Loucy (cell line): ENCODE measurements at regions not wholly inside any gene's neighbourhood (a gene's known extent, or its start where the extent isn't known, plus 50 kb on each side); places are given as distances from the start of the nearest gene placed in this dataset.

Experiments used
- EZH2phosphoT487 ChIP-seq: fragments of 200-600 bp; IDR thresholded peaks from 2 replicates; pipeline ENCODE4 v1.6.1; 2018; ENCODE audit warnings: antibody characterized with exemption, mild to moderate bottlenecking, moderate library complexity, borderline replicate concordance
- TF ChIP-seq, protein P1 (sequence below): fragments of 200-600 bp; sonication (generic); conservative IDR thresholded peaks from 2 replicates; pipeline ENCODE4 v1.5.1; 2014; ENCODE audit warnings: mild to moderate bottlenecking, antibody characterized with exemption, low read length

- TF ChIP-seq, protein P1, sequence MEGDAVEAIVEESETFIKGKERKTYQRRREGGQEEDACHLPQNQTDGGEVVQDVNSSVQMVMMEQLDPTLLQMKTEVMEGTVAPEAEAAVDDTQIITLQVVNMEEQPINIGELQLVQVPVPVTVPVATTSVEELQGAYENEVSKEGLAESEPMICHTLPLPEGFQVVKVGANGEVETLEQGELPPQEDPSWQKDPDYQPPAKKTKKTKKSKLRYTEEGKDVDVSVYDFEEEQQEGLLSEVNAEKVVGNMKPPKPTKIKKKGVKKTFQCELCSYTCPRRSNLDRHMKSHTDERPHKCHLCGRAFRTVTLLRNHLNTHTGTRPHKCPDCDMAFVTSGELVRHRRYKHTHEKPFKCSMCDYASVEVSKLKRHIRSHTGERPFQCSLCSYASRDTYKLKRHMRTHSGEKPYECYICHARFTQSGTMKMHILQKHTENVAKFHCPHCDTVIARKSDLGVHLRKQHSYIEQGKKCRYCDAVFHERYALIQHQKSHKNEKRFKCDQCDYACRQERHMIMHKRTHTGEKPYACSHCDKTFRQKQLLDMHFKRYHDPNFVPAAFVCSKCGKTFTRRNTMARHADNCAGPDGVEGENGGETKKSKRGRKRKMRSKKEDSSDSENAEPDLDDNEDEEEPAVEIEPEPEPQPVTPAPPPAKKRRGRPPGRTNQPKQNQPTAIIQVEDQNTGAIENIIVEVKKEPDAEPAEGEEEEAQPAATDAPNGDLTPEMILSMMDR, result no peak
- TF ChIP-seq EZH2phosphoT487, result no peak
Measured at GRCh38 chr3:59367150-59367549, 317.3 kb upstream of the CFAP20DC start.
